ENCODE measurements at regions not wholly inside any gene's neighbourhood (a gene's known extent, or its start where the extent isn't known, plus 50 kb on each side); places are given as distances from the start of the nearest gene placed in this dataset.
A peak's percentile ranks its signal among the peaks of the same experiment; 100 is the strongest.

GRCh38 chr10:7084280-7085005, 326.4 kb downstream of the SFMBT2 start:
- Histone ChIP-seq H3K36me3 (ENCODE audit: control insufficient read depth in 4 of 4, insufficient read depth in 4 of 4, low read length in 3 of 4) (no peaks in the 10 kb centered on the region), H3K9me3 (ENCODE audit: control extremely low read depth in 1 of 5, control insufficient read depth in 4 of 5, insufficient read depth in 2 of 5, low read depth in 1 of 5, low read length in 4 of 5) (no peaks in the 10 kb centered on the region), H3K4me1 (ENCODE audit: control extremely low read depth in 1 of 4, control insufficient read depth in 4 of 4, insufficient read depth in 4 of 4, low read length in 3 of 4) (peaks cover 2 to 25% (median 15%) of the 10 kb centered on the region in 4 experiments), H3K27me3 (replicated peaks in 2 of 5; ENCODE audit: control insufficient read depth in 4 of 5, insufficient read depth in 5 of 5, low read length in 4 of 5) (no peaks in the 10 kb centered on the region), H3K4me3 (ENCODE audit: control insufficient read depth in 1 of 7, extremely low read depth in 1 of 7, insufficient read depth in 4 of 7, low read depth in 2 of 7, low read length in 6 of 7) (no peak overlapping the region), H3K27ac (ENCODE audit: insufficient read depth in 1 of 2, low read depth in 1 of 2, low read length in 2 of 2, poor library complexity in 1 of 2, severe bottlenecking in 2 of 2) (no peak overlapping the region)
- POLR2A ChIA-PET: no interaction called here
- DNase-seq: peak; percentile 6 to 68 (median 67)
- 57% methylated on average over 4 of the region's 9 CpGs for WGBS (ENCODE audit: insufficient coverage)
- CTCF ChIA-PET: interaction anchor here (1.0 to 1.6 kb wide), 2 partner anchors 164 to 166 kb away, joined by 3 to 4 read pairs; no protein-coding TSS in a partner anchor

GRCh38 chr10:7082967-7083366, 327.9 kb downstream of the SFMBT2 start:
- no peak overlapping the region for H3K27ac ChIP-seq (ENCODE audit: insufficient read depth in 1 of 2, low read depth in 1 of 2, low read length in 2 of 2, poor library complexity in 1 of 2, severe bottlenecking in 2 of 2)
- no peak for DNase-seq
- no peaks in the 10 kb centered on the region for H3K27me3 ChIP-seq (replicated peaks in 2 of 5; ENCODE audit: control insufficient read depth in 4 of 5, insufficient read depth in 5 of 5, low read length in 4 of 5)
- POLR2A ChIA-PET: no interaction called here
- peaks cover 2 to 25% (median 15%) of the 10 kb centered on the region in 4 experiments for H3K4me1 ChIP-seq (ENCODE audit: control extremely low read depth in 1 of 4, control insufficient read depth in 4 of 4, insufficient read depth in 4 of 4, low read length in 3 of 4)
- no peaks in the 10 kb centered on the region for H3K9me3 ChIP-seq (ENCODE audit: control extremely low read depth in 1 of 5, control insufficient read depth in 4 of 5, insufficient read depth in 2 of 5, low read depth in 1 of 5, low read length in 4 of 5)
- CTCF ChIA-PET: interaction anchor here (1.9 kb wide), 1 partner anchor 164 kb away, joined by 7 read pairs; no protein-coding TSS in a partner anchor
- no peaks in the 10 kb centered on the region for H3K36me3 ChIP-seq (ENCODE audit: control insufficient read depth in 4 of 4, insufficient read depth in 4 of 4, low read length in 3 of 4)
- no peak overlapping the region for H3K4me3 ChIP-seq (ENCODE audit: control insufficient read depth in 1 of 7, extremely low read depth in 1 of 7, insufficient read depth in 4 of 7, low read depth in 2 of 7, low read length in 6 of 7)
- WGBS (ENCODE audit: insufficient coverage): 97% methylated on average over 4 of the region's 4 CpGs

DNA sequence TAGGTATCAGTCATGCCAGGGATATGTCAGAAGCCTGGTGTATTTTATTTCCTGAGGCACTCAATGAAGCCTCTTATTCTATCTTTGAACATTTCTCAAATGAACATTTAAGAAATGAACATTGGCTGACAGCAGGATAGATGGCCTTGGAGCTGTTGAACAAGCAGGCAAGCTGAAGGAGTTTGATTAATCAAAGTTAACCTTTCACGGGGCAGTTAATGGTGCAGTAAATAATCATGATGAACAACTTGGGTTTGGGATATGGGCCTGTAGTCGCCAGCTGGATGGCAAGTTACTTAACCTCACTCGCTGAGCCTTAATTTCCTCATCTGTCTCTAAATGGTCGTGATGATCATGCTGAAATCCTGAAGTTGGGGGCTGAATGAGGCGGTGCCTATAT, 333.0 kb downstream of the SFMBT2 start:
- CTCF ChIA-PET: interaction anchor here (1.0 to 1.5 kb wide), 2 partner anchors 8 to 158 kb away, joined by 3 read pairs; no protein-coding TSS in a partner anchor
- peaks cover 0 to 2% (median 0%) of the 10 kb centered on the region in 5 experiments for H3K9me3 ChIP-seq (ENCODE audit: control extremely low read depth in 1 of 5, control insufficient read depth in 4 of 5, insufficient read depth in 2 of 5, low read depth in 1 of 5, low read length in 4 of 5)
- peaks cover 2 to 11% (median 7%) of the 10 kb centered on the region in 4 experiments for H3K4me1 ChIP-seq (ENCODE audit: control extremely low read depth in 1 of 4, control insufficient read depth in 4 of 4, insufficient read depth in 4 of 4, low read length in 3 of 4)
- no peak for DNase-seq
- no peak overlapping the region for H3K4me3 ChIP-seq (ENCODE audit: control insufficient read depth in 1 of 7, extremely low read depth in 1 of 7, insufficient read depth in 4 of 7, low read depth in 2 of 7, low read length in 6 of 7)
- H3K36me3 ChIP-seq (ENCODE audit: control insufficient read depth in 4 of 4, insufficient read depth in 4 of 4, low read length in 3 of 4): no peaks in the 10 kb centered on the region
- H3K27ac ChIP-seq (ENCODE audit: insufficient read depth in 1 of 2, low read depth in 1 of 2, low read length in 2 of 2, poor library complexity in 1 of 2, severe bottlenecking in 2 of 2): no peak overlapping the region
- no peaks in the 10 kb centered on the region for H3K27me3 ChIP-seq (replicated peaks in 2 of 5; ENCODE audit: control insufficient read depth in 4 of 5, insufficient read depth in 5 of 5, low read length in 4 of 5)
- 100% methylated on average over 3 of the region's 5 CpGs for WGBS (ENCODE audit: insufficient coverage)
- POLR2A ChIA-PET: no interaction called here

GRCh38 chr10:7075851-7076250, 335.0 kb downstream of the SFMBT2 start:
- CTCF ChIA-PET: interaction anchor here (1.0 kb wide), 1 partner anchor 45 kb away, joined by 3 read pairs; no protein-coding TSS in a partner anchor

GRCh38 chr10:7075110-7075509, 335.7 kb downstream of the SFMBT2 start:
- ChIA-PET CTCF (interaction anchor here (0.7 kb wide), 1 partner anchor 33 kb away, joined by 3 read pairs; no protein-coding TSS in a partner anchor), POLR2A (no interaction called here)
- WGBS (ENCODE audit: insufficient coverage): 100% methylated on average over 3 of the region's 5 CpGs
- no peaks in the 10 kb centered on the region for H3K27me3 ChIP-seq (replicated peaks in 2 of 5; ENCODE audit: control insufficient read depth in 4 of 5, insufficient read depth in 5 of 5, low read length in 4 of 5)
- DNase-seq: no peak
- H3K9me3 ChIP-seq (ENCODE audit: control extremely low read depth in 1 of 5, control insufficient read depth in 4 of 5, insufficient read depth in 2 of 5, low read depth in 1 of 5, low read length in 4 of 5): peaks cover 0 to 7% (median 3%) of the 10 kb centered on the region in 5 experiments
- no peak overlapping the region for H3K4me3 ChIP-seq (ENCODE audit: control insufficient read depth in 1 of 7, extremely low read depth in 1 of 7, insufficient read depth in 4 of 7, low read depth in 2 of 7, low read length in 6 of 7)
- H3K36me3 ChIP-seq (ENCODE audit: control insufficient read depth in 4 of 4, insufficient read depth in 4 of 4, low read length in 3 of 4): no peaks in the 10 kb centered on the region
- peaks cover 0 to 5% (median 2%) of the 10 kb centered on the region in 4 experiments for H3K4me1 ChIP-seq (ENCODE audit: control extremely low read depth in 1 of 4, control insufficient read depth in 4 of 4, insufficient read depth in 4 of 4, low read length in 3 of 4)
- H3K27ac ChIP-seq (ENCODE audit: insufficient read depth in 1 of 2, low read depth in 1 of 2, low read length in 2 of 2, poor library complexity in 1 of 2, severe bottlenecking in 2 of 2): no peak overlapping the region

More at GRCh38 chr10:7075851-7076250, 335.0 kb downstream of the SFMBT2 start:
- Histone ChIP-seq H3K27me3 (replicated peaks in 2 of 5; ENCODE audit: control insufficient read depth in 4 of 5, insufficient read depth in 5 of 5, low read length in 4 of 5) (no peaks in the 10 kb centered on the region), H3K4me1 (ENCODE audit: control extremely low read depth in 1 of 4, control insufficient read depth in 4 of 4, insufficient read depth in 4 of 4, low read length in 3 of 4) (peaks cover 0 to 5% (median 2%) of the 10 kb centered on the region in 4 experiments), H3K36me3 (ENCODE audit: control insufficient read depth in 4 of 4, insufficient read depth in 4 of 4, low read length in 3 of 4) (no peaks in the 10 kb centered on the region), H3K4me3 (ENCODE audit: control insufficient read depth in 1 of 7, extremely low read depth in 1 of 7, insufficient read depth in 4 of 7, low read depth in 2 of 7, low read length in 6 of 7) (no peak overlapping the region), H3K27ac (ENCODE audit: insufficient read depth in 1 of 2, low read depth in 1 of 2, low read length in 2 of 2, poor library complexity in 1 of 2, severe bottlenecking in 2 of 2) (no peak overlapping the region), H3K9me3 (ENCODE audit: control extremely low read depth in 1 of 5, control insufficient read depth in 4 of 5, insufficient read depth in 2 of 5, low read depth in 1 of 5, low read length in 4 of 5) (peaks cover 0 to 7% (median 3%) of the 10 kb centered on the region in 5 experiments)
- 75% methylated on average over 7 of the region's 7 CpGs for WGBS (ENCODE audit: insufficient coverage)
- POLR2A ChIA-PET: no interaction called here
- no peak for DNase-seq

- H3K36me3 ChIP-seq (ENCODE audit: control insufficient read depth in 4 of 4, insufficient read depth in 4 of 4, low read length in 3 of 4): no peaks in the 10 kb centered on the region
- POLR2A ChIA-PET: no interaction called here
- no peak for DNase-seq
- H3K27me3 ChIP-seq (replicated peaks in 2 of 5; ENCODE audit: control insufficient read depth in 4 of 5, insufficient read depth in 5 of 5, low read length in 4 of 5): no peaks in the 10 kb centered on the region
- peaks cover 0 to 6% (median 3%) of the 10 kb centered on the region in 5 experiments for H3K9me3 ChIP-seq (ENCODE audit: control extremely low read depth in 1 of 5, control insufficient read depth in 4 of 5, insufficient read depth in 2 of 5, low read depth in 1 of 5, low read length in 4 of 5)
- WGBS (ENCODE audit: insufficient coverage): no CpG with 5 or more reads among the region's 2 CpGs
- H3K4me3 ChIP-seq (ENCODE audit: control insufficient read depth in 1 of 7, extremely low read depth in 1 of 7, insufficient read depth in 4 of 7, low read depth in 2 of 7, low read length in 6 of 7): no peak overlapping the region
- peaks cover 0 to 5% (median 2%) of the 10 kb centered on the region in 4 experiments for H3K4me1 ChIP-seq (ENCODE audit: control extremely low read depth in 1 of 4, control insufficient read depth in 4 of 4, insufficient read depth in 4 of 4, low read length in 3 of 4)
- H3K27ac ChIP-seq (ENCODE audit: insufficient read depth in 1 of 2, low read depth in 1 of 2, low read length in 2 of 2, poor library complexity in 1 of 2, severe bottlenecking in 2 of 2): no peak overlapping the region
- CTCF ChIA-PET: interaction anchor here (1.2 kb wide), 1 partner anchor 21 kb away, joined by 3 read pairs; no protein-coding TSS in a partner anchor
Observed at GRCh38 chr10:7071421-7071820, 339.4 kb downstream of the SFMBT2 start.

GRCh38 chr10:7070950-7071349, 339.9 kb downstream of the SFMBT2 start:
- POLR2A ChIA-PET: interaction anchor here (1.0 kb wide), 1 partner anchor 154 kb away, joined by 3 read pairs; no protein-coding TSS in a partner anchor
- peak in 1 of 3 donors; percentile 21 for DNase-seq
- CTCF ChIA-PET: no interaction called here
- Histone ChIP-seq H3K4me1 (ENCODE audit: control extremely low read depth in 1 of 4, control insufficient read depth in 4 of 4, insufficient read depth in 4 of 4, low read length in 3 of 4) (peaks cover 0 to 3% (median under 1%) of the 10 kb centered on the region in 4 experiments), H3K4me3 (ENCODE audit: control insufficient read depth in 1 of 7, extremely low read depth in 1 of 7, insufficient read depth in 4 of 7, low read depth in 2 of 7, low read length in 6 of 7) (no peak overlapping the region), H3K27ac (ENCODE audit: insufficient read depth in 1 of 2, low read depth in 1 of 2, low read length in 2 of 2, poor library complexity in 1 of 2, severe bottlenecking in 2 of 2) (no peak overlapping the region), H3K27me3 (replicated peaks in 2 of 5; ENCODE audit: control insufficient read depth in 4 of 5, insufficient read depth in 5 of 5, low read length in 4 of 5) (no peaks in the 10 kb centered on the region), H3K9me3 (ENCODE audit: control extremely low read depth in 1 of 5, control insufficient read depth in 4 of 5, insufficient read depth in 2 of 5, low read depth in 1 of 5, low read length in 4 of 5) (peaks cover 0 to 6% (median 3%) of the 10 kb centered on the region in 5 experiments), H3K36me3 (ENCODE audit: control insufficient read depth in 4 of 4, insufficient read depth in 4 of 4, low read length in 3 of 4) (no peaks in the 10 kb centered on the region)
- 100% methylated on average over 1 of the region's 2 CpGs for WGBS (ENCODE audit: insufficient coverage)

Data from common myeloid progenitor, CD34-positive (primary cell).